ENCODE measurements at regions not wholly inside any gene's neighbourhood (a gene's known extent, or its start where the extent isn't known, plus 50 kb on each side); places are given as distances from the start of the nearest gene placed in this dataset.

- no peak overlapping the region for H3K4me3 ChIP-seq (ENCODE audit: low read depth, low read length)
- no peak for TF ChIP-seq CTCF (IDR thresholded peaks at IDR 0.05; ENCODE audit: borderline replicate concordance, insufficient read depth, low read depth, low read length)
These were observed 273.6 kb downstream of the TRAM1L1 start for GRCh38 chr4:116811730-116812129.

GRCh38 chr4:116796022-116796421 lies 289.4 kb downstream of the TRAM1L1 start:
- no peak overlapping the region for H3K4me3 ChIP-seq (ENCODE audit: low read depth, low read length)
- no peak for TF ChIP-seq CTCF (IDR thresholded peaks at IDR 0.05; ENCODE audit: borderline replicate concordance, insufficient read depth, low read depth, low read length)

GRCh38 chr4:116788723-116789122 lies 296.7 kb downstream of the TRAM1L1 start:
- no peak for TF ChIP-seq CTCF (IDR thresholded peaks at IDR 0.05; ENCODE audit: borderline replicate concordance, insufficient read depth, low read depth, low read length)
- no peak overlapping the region for H3K4me3 ChIP-seq (ENCODE audit: low read depth, low read length)

- TF ChIP-seq CTCF (IDR thresholded peaks at IDR 0.05; ENCODE audit: borderline replicate concordance, insufficient read depth, low read depth, low read length) = no peak
- H3K4me3 ChIP-seq (ENCODE audit: low read depth, low read length) = no peak overlapping the region
These were observed 330.3 kb downstream of the TRAM1L1 start for GRCh38 chr4:116755051-116755450.

- no peak overlapping the region for H3K4me3 ChIP-seq (ENCODE audit: low read depth, low read length)
- TF ChIP-seq CTCF (IDR thresholded peaks at IDR 0.05; ENCODE audit: borderline replicate concordance, insufficient read depth, low read depth, low read length) = no peak
These were observed 333.3 kb downstream of the TRAM1L1 start for GRCh38 chr4:116752027-116752426.

GRCh38 chr4:116736756-116737155 lies 348.6 kb downstream of the TRAM1L1 start:
- TF ChIP-seq CTCF (IDR thresholded peaks at IDR 0.05; ENCODE audit: borderline replicate concordance, insufficient read depth, low read depth, low read length) = no peak
- no peak overlapping the region for H3K4me3 ChIP-seq (ENCODE audit: low read depth, low read length)

- TF ChIP-seq CTCF (IDR thresholded peaks at IDR 0.05; ENCODE audit: borderline replicate concordance, insufficient read depth, low read depth, low read length) = no peak
- no peak overlapping the region for H3K4me3 ChIP-seq (ENCODE audit: low read depth, low read length)
These were observed 351.2 kb downstream of the TRAM1L1 start for GRCh38 chr4:116734178-116734577.

Data from GM12875 (cell line).